Astrocyte (in vitro differentiated cells and primary cell): ENCODE measurements at regions not wholly inside any gene's neighbourhood (a gene's known extent, or its start where the extent isn't known, plus 50 kb on each side); places are given as distances from the start of the nearest gene placed in this dataset.
A peak's percentile ranks its signal among the peaks of the same experiment; 100 is the strongest.
"Not testable (repeated sequence)": the region's sequence is repeated elsewhere in the genome, so short reads cannot be mapped to it uniquely, and the experiment has no call there.

Experiments used
- DNase-seq: peaks from one replicate; pipeline ENCODE4 v3.0.0-alpha.2; 2010; ENCODE audit warnings: low read depth
- FAIRE-seq: peaks from 2 replicates; lab custom pipeline; 2011; peaks lifted over from hg19 to GRCh38; lab: Jason Lieb, UNC
- H2AFZ ChIP-seq: 2 replicates; pipeline ENCODE4 v1.6.0; 2012; ENCODE audit warnings: low read depth, low read length, inconsistent platforms
- H3K27ac ChIP-seq: 2 replicates; pipeline ENCODE4 v1.5.1; 2011; ENCODE audit warnings: low read depth, low read length, inconsistent platforms
- H3K27me3 ChIP-seq: 2 replicates; pipeline ENCODE4 v1.6.0; 2011; ENCODE audit warnings: low read length, inconsistent platforms; ENCODE audit not compliant: insufficient read depth
- H3K36me3 ChIP-seq: 2 replicates; pipeline ENCODE4 v1.5.1; 2011; ENCODE audit warnings: low read length, inconsistent platforms; ENCODE audit not compliant: insufficient read depth
- H3K4me1 ChIP-seq: 2 replicates; pipeline ENCODE4 v1.5.1; 2011; ENCODE audit warnings: low read length, inconsistent platforms; ENCODE audit not compliant: insufficient read depth
- H3K4me2 ChIP-seq: 2 replicates; pipeline ENCODE4 v1.6.0; 2012; ENCODE audit warnings: low read length, inconsistent platforms
- H3K4me3 ChIP-seq: 2 replicates; pipeline ENCODE4 v1.5.1; 2011; ENCODE audit warnings: low read depth, mild to moderate bottlenecking, low read length, inconsistent platforms; ENCODE audit not compliant: insufficient read depth
- H3K79me2 ChIP-seq: 2 replicates; pipeline ENCODE4 v1.6.0; 2012; ENCODE audit warnings: mild to moderate bottlenecking, low read length, inconsistent platforms; ENCODE audit not compliant: insufficient read depth
- H3K9ac ChIP-seq: 2 replicates; pipeline ENCODE4 v1.6.0; 2012; ENCODE audit warnings: mild to moderate bottlenecking, low read length, inconsistent platforms
- H3K9me3 ChIP-seq: 2 replicates; pipeline ENCODE4 v1.5.1; 2012; ENCODE audit warnings: low read depth, mild to moderate bottlenecking, low read length, inconsistent platforms; ENCODE audit not compliant: insufficient read depth
- H4K20me1 ChIP-seq: 2 replicates; pipeline ENCODE4 v1.6.0; 2012; ENCODE audit warnings: low read length, inconsistent platforms; ENCODE audit not compliant: insufficient read depth
- H3K27ac Mint-ChIP-seq: one replicate; pipeline ENCODE4 v1.8.0; 2021; ENCODE audit warnings: mild to moderate bottlenecking, mixed read lengths; ENCODE audit not compliant: unreplicated experiment
- H3K27me3 Mint-ChIP-seq: one replicate; pipeline ENCODE4 v1.8.0; 2021; ENCODE audit warnings: low read depth, mixed read lengths; ENCODE audit not compliant: unreplicated experiment
- H3K36me3 Mint-ChIP-seq: one replicate; pipeline ENCODE4 v1.8.0; 2021; ENCODE audit warnings: low read depth, mixed read lengths; ENCODE audit not compliant: unreplicated experiment
- H3K4me1 Mint-ChIP-seq: one replicate; pipeline ENCODE4 v1.8.0; 2021; ENCODE audit warnings: low read depth, mixed read lengths; ENCODE audit not compliant: unreplicated experiment
- H3K4me3 Mint-ChIP-seq: one replicate; pipeline ENCODE4 v1.8.0; 2021; ENCODE audit warnings: mild to moderate bottlenecking, moderate library complexity, mixed read lengths; ENCODE audit not compliant: unreplicated experiment
- H3K9me3 Mint-ChIP-seq: one replicate; pipeline ENCODE4 v1.8.0; 2021; ENCODE audit warnings: mild to moderate bottlenecking, mixed read lengths; ENCODE audit not compliant: unreplicated experiment
- CTCF ChIP-seq: IDR thresholded peaks from 2 replicates; pipeline ENCODE4 v1.5.1; 2011; ENCODE audit warnings: low read depth, mild to moderate bottlenecking, inconsistent platforms, low read length, moderate library complexity; ENCODE audit not compliant: insufficient read depth
- EZH2 ChIP-seq: IDR thresholded peaks from 2 replicates; pipeline ENCODE4 v1.6.1; 2012; ENCODE audit warnings: mild to moderate bottlenecking, low read length, inconsistent platforms; ENCODE audit not compliant: insufficient read depth

- no peaks in the 10 kb centered on the region for H4K20me1 ChIP-seq
- Mint-ChIP-seq H3K4me3 (no peak overlapping the region), H3K4me1 (peaks cover 14% of the 10 kb centered on the region), H3K27me3 (no peaks in the 10 kb centered on the region), H3K27ac (peak overlapping the region; percentile 23), H3K9me3 (peaks cover 2% of the 10 kb centered on the region), H3K36me3 (no peaks in the 10 kb centered on the region)
- no peaks in the 10 kb centered on the region for H3K36me3 ChIP-seq
- no peak overlapping the region for H2AFZ ChIP-seq
- H3K4me3 ChIP-seq, result no peak overlapping the region
- H3K79me2 ChIP-seq, result no peaks in the 10 kb centered on the region
- no peak overlapping the region for H3K4me2 ChIP-seq
- TF ChIP-seq EZH2 (no peak), CTCF (no peak)
- no peak overlapping the region for H3K27ac ChIP-seq
- no peaks in the 10 kb centered on the region for H3K27me3 ChIP-seq
- no peak for FAIRE-seq
- H3K4me1 ChIP-seq, result peaks cover 4% of the 10 kb centered on the region
- no peaks in the 10 kb centered on the region for H3K9me3 ChIP-seq
- no peak for DNase-seq
- no peak overlapping the region for H3K9ac ChIP-seq
These were observed 1256.0 kb downstream of the ROBO1 start for GRCh38 chr3:78511840-78512239.

GRCh38 chr3:78512786-78513185 lies 1255.0 kb downstream of the ROBO1 start:
- DNase-seq, result peak; percentile 14
- H3K4me3 Mint-ChIP-seq, H3K27ac ChIP-seq, H3K4me2 ChIP-seq, H3K27me3 Mint-ChIP-seq, H3K4me1 Mint-ChIP-seq, H3K9ac ChIP-seq, H3K9me3 Mint-ChIP-seq, H3K4me1 ChIP-seq, H3K36me3 Mint-ChIP-seq, H3K27ac Mint-ChIP-seq, H3K79me2 ChIP-seq, H3K9me3 ChIP-seq, FAIRE-seq, H2AFZ ChIP-seq, H3K36me3 ChIP-seq, H4K20me1 ChIP-seq, H3K27me3 ChIP-seq, H3K4me3 ChIP-seq: not testable (repeated sequence)

GRCh38 chr3:78516437-78516836 lies 1251.4 kb downstream of the ROBO1 start:
- DNase-seq (no peak), FAIRE-seq (no peak)
- no peaks in the 10 kb centered on the region for H3K9me3 ChIP-seq
- H3K27me3 ChIP-seq, result no peaks in the 10 kb centered on the region
- H3K9ac ChIP-seq, result no peak overlapping the region
- no peaks in the 10 kb centered on the region for H3K27me3 Mint-ChIP-seq
- H3K36me3 ChIP-seq, result no peaks in the 10 kb centered on the region
- peaks cover 2% of the 10 kb centered on the region for H3K9me3 Mint-ChIP-seq
- H3K27ac Mint-ChIP-seq, result no peak overlapping the region
- H3K79me2 ChIP-seq, result no peaks in the 10 kb centered on the region
- H3K4me3 Mint-ChIP-seq, result no peak overlapping the region
- no peaks in the 10 kb centered on the region for H3K36me3 Mint-ChIP-seq
- TF ChIP-seq EZH2 (no peak), CTCF (no peak)
- H3K27ac ChIP-seq, result no peak overlapping the region
- peaks cover 9% of the 10 kb centered on the region for H3K4me1 Mint-ChIP-seq
- no peaks in the 10 kb centered on the region for H4K20me1 ChIP-seq
- H3K4me2 ChIP-seq, result no peak overlapping the region
- H2AFZ ChIP-seq, result no peak overlapping the region
- no peak overlapping the region for H3K4me3 ChIP-seq
- no peaks in the 10 kb centered on the region for H3K4me1 ChIP-seq
